Right hindlimb (tissue), 1 donor: ENCODE measurements at regions not wholly inside any gene's neighbourhood (a gene's known extent, or its start where the extent isn't known, plus 50 kb on each side); places are given as distances from the start of the nearest gene placed in this dataset.
A peak's percentile ranks its signal among the peaks of the same experiment; 100 is the strongest.

Experiments
- DNase-seq: peaks from one replicate; pipeline ENCODE4 v3.0.0-alpha.2; 2018

DNA sequence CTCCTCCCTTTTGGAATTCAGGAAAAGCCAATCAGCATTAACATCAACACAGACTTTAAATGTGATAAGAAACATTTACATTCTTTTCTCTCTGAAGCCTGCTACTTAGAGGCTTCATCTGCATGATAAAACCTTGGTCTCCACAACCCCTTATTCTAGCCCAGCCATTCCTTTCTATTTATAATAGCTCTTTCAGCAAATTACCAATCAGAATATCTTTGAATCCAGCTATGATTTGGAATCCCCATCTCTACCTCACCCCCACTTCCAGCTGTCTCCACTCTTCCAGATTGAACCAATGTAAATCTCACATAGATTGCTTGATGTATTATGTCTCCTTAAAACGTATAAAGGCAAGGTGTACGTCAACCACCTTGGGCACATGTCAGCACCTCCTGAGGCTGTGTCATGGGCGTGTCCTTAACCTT lies 139.7 kb downstream of the TUSC7 start:
- no peak for DNase-seq

DNA sequence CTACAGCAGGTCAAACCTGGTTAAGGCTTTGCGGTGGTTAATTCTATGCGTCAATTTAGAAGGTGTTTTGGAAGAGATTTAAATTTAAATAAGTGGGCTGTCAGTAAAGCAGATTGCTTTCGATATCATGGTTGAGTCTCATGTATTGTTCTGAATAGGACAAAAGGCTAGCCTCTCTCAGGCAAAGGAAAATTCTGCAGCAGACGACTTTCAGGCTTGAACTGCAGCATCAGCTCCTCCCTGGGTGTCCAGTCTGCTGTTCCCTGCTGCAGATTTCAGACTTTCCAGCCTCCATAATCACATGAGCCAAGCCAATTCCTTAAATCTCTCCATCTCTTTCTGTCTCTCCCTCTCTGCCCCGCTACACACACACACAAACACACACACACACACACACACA lies 143.2 kb downstream of the TUSC7 start:
- no peak for DNase-seq

DNA sequence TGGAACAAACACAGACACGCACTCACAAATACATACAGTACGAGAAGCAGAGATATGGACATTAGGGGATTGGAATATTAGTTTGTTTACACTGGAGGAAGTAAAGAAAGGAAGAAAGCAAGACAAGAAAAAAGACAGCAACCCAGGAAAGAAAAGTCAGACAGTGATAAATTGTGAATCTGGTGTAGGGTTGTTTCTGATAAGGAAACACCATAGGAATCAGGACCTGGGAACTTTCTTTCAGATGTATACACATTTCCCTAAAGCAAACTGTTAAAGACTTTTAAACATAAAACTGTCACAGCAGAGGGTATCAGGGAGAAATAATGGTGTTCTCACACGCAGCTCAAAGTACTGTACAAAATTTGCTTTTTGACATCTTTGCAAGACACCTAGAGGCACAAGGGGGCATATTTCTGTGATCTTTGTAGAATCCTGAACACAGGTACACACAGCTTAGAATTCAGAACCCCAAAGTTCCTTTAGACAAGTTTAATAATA lies 153.7 kb downstream of the TUSC7 start:
- no peak for DNase-seq

DNA sequence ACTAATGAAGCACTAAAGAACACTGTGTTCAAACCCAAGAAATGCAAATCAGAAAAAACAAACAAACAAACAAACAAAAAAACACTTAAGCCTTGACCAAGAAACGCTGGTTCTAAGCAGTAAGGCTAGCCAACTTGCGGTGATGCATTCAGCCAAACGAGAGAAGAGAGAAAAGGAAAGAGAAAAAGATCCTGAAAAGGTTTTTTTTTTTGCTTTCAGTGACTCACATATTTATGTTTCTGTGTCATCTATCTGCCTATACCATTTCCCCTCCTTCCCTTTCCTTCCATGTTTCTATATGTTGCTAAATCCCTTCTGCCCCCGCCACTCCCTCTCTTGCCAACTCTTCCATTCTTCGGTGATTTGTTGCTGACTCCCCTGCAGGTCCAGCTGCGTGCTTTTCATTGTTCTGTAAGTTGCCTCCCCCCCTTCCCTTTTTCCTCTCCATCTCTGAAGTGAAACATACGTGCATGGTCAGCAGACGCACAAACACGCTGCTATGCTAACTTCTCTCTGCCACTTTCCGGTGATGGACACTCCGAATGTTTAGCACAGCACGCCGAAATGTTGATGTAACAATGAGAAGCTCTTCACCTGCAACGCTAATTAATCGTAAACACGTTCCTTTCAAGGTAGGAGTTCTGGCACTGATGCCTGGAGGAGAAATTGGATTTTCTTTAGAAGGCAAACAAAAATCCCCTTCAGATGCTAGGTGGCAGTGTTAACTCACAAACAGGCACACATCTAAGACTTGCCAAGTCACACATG lies 154.4 kb downstream of the TUSC7 start:
- peak; percentile 39 for DNase-seq

DNA sequence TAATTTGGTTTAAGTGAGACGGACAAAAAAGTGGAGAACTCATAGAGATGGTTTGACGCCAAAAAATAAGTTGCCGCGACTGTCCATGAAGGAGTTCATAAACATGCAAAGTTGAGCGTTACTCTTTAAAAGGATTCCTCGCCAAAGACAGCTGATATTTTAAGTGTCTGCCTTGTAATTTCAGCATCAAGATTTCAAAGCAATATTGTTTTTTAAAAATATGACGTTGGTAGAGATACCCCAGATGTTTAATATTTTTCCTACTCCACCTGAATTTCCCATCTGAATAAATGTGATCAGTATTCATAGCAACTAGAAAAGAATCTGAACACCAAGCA lies 155.0 kb downstream of the TUSC7 start:
- no peak for DNase-seq

DNA sequence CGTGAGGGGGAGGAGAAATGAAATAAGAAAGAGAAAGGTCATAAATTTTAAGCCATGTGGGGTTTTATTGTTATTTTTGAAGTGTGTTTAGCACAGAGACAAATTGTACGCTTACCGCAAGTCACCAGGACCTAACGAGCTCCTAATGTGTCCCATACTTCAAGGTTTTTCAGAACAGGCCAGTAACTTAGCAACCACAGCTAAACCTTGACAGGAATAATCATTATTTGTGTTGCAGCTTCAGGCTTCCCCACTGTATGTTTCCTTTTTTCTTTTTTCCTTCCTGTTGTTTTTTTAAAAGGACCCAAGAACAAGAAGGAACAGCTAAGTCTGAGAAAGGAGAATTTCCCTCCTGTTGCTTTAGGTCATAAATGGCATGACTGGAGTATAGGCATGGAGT lies 160.8 kb downstream of the TUSC7 start:
- no peak for DNase-seq

DNA sequence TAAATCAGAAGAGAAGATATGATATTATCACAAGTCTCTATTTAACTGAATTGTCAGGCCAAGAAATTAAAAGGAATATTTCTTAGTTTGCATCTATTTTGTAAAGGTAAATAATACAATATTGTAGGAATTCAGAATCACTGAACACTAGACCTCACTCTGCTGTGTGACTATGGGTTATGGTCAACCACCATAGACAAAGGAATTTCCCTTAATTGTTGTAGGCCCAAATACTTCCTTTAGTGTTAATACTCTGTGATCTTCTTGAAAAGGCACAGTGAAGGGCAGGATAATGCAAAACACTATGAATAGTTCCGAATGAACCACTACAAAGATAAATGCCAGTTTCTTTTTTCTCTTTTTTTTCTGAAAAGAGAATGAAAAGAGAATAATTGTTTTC lies 162.3 kb downstream of the TUSC7 start:
- no peak for DNase-seq

DNA sequence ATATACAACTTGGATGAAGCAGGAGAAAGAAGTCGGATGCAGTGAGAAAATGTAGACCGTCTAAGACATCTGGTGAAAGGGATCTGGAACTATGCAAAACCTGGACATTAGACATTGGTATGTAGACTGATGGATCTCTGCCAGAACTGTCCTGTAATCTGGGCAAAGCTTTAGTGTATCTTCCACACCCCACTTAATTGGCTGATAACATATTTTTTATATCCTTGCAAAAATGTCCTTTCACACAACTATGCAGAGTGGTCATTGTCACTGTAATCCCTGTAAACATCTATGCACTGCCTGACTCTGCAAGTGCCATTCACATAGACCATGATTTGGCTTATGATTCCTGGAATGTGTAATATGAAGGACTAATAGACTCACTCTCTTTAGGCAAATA lies 163.1 kb downstream of the TUSC7 start:
- no peak for DNase-seq

DNA sequence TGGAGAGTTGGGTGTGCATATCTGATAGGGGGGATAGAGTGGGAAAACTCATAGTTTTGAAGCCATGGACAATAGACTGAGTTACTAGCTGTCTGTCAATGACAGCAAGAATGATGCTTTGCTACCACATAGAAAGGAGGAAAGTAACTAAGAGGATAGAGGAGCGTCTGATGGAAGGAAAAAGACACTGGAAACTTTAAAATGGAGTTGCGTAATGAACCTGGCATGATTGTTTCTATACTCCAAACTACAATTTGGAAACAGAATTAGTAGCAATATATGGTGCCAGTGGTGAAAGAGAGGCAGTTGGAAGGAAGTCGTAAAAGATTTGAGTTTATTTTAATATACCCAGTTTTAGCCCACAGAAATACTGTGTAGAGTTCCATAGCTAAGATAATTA lies 163.6 kb downstream of the TUSC7 start:
- no peak for DNase-seq

DNA sequence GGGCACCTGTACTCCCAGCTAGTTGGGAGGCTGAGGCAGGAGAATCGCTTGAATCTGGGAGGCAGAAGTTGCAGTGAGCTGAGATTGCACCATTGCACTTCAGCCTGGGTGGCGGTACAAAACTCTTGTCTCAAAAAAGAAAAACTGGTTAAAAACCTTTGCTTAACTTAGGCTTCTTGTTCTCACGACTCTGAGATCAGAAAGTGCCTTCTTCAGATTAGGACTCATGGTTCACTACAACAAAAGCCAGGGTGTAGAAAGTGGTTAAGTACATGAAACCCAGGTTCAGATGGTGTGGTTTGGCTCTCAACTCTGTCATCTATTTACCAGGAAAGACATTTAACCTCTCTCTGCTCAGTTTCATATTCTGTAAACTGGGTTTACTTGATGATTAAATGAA lies 168.4 kb downstream of the TUSC7 start:
- no peak for DNase-seq

DNA sequence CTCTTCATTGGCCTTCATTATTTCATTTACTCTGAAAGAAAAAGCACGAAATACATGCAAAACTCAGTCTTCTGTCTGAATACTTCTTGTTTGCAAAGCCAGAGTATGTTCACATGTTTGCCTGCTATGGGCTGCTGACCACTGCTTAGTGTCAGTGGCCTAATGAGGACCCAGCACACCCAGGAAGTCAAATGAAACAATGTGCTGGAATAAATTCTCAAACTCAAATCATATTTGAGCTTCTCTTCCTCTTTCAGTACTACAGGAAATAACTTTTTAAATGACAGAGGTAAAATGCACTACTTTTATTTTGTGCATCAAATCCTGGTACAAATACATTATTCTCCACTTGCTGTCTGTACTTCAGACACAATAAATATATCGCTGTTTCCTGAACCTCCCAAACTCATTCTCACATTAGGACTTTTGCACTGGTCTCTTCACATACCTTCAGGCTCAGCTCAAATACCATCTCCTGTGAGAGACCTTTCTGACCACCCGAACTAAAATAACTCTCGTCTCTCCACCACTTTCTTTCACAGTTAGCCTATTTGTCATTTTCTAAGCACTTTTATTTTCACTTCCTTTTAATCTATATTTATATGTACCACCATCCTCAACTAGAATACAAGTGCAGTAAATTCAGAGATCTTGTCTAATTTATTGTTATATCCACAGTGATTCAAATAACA lies 176.8 kb downstream of the TUSC7 start:
- DNase-seq, result no peak

DNA sequence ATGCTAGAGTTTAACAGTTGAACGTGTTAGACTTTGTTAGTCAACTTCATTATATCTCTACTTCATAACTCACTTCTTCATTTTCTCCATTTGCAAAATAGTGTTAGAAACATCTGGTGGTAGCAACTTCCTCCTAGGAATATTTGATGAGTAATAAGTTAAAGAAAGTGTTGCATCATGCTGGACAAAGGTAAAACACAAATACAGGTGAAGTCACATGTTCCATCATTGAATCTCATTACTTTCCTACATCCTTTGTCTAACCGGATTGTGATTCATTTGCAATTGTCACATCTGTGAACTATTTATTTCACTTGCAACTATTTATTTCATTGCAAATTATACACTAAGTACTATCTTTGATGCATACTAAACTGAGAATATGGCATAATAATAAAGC lies 186.5 kb downstream of the TUSC7 start:
- DNase-seq, result no peak

DNA sequence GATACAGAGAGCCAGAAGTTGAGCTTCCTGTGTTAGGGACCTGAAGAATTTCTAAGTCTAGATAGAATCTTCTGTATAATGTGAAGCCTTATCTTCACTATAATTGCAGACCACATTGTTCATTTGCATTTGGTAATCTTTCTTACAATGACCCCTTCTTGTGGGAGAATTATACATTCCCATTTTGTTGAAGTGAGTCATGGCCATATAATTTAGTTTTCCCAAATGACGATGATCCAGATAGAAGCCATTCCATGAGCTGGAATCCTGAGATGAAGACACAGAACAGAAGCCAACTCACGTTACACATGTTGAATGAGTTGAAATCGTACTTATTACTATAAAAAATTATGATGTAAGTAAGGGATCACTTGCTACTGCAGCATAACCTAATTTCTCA lies 187.8 kb downstream of the TUSC7 start:
- DNase-seq, result no peak

DNA sequence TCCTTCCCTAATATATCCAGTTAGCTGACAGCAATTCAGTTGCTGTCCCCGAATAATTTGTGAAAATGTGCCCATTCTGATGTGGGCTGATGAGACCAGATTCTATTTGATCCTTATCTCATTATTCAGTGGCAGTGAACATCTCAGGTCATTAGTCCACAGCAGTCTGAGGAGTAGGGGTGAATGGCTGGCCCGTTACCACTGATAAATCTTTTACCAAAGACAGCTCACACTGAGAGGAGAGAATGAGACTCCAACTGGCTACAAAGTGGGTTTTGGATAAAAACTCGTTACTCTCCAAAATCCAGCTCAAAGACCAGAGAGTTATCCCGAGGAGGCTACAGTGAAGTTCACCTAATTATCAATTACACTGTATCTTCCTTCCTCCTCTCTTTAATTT lies 189.7 kb downstream of the TUSC7 start:
- no peak for DNase-seq

DNA sequence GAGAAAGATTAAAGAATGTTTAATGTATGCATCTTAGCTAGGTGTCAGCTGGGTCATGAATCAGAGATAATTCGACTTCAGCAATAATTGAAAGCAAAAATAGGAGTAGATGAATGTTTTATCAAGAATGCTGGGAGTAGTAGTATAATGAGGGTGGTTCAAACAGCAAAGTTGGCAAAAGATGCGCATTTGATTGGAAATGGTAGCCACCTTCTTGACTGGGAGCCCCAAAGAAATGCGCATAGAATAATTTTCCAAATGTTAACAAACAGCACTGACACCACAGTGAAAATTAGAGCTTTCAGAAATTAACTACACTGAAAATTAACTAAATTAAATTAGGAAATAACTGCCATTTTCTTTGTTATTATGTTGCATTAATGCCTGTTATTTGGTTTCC lies 195.8 kb downstream of the TUSC7 start:
- DNase-seq, result no peak

DNA sequence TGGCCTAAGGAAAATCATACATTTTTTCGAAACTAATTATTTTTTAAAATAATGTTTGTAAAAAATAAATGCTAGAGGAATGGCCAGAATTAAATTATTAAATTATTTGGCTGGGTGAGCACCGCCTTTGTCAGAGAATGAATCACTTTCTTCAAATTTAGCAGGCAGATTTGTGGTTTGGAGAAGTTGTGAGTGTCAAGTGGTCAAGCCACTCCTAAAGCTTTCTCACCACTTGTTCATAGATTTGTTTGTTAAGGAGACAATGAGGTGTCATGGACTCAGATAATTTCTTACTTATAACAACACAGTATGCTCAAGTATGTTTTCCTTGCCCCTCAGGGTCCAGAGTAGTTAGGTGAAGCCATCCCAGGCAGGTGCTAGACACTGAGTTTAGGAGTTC lies 196.2 kb downstream of the TUSC7 start:
- DNase-seq, result no peak

DNA sequence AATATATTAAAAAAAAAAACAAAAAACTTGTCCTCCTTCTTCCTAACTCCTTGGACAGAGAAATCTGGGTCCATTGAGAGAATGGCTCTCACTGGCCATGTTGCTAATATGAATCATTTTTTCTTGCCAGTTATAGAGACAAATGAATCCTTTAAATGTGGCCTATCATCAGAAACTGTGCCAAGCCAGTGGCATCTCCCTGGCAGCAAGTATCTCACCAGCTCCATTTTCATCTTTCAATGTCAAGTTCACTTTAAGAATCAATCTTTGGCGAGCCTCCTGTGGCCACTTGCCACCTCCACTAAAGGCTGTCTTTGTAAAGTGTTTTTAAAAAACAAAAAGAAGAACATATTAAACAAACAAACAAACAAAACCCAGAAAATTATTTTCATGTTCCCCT lies 202.5 kb downstream of the TUSC7 start:
- no peak for DNase-seq

DNA sequence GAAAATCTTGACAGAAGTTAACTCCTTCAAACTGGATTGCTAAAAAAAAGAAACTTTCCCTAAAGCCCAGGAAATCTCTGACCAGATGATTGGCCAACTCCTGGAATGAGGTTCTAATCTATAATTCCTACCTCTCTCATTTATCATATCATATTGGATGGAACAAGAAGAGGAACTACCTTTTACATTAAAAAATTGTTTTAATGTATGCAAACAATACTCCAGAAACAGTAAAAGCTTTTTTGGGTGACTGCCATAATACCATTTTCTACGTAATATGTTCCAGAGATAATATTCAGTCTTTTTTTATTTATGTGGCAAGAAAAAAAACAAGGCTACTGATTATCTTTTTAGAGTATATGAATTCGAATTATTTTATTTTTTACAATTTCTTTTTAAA lies 204.4 kb downstream of the TUSC7 start:
- no peak for DNase-seq

DNA sequence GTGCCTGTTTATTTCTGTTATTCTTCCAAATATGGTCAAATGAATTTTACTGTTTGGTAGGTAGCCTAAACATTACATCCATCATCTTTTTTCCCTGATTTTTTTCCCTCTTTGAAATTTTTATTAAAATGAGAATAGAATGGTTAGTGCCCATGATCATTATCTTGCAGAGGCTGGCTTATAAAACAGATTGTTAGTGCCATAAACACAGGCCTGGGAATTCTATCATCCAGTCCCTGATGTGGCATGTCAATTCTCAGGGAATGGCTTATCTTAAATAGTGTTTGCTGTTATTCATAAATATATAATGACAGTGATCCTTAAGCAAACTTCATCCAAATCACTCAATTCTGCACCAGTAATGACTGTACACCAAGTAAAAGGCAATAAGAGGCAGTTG lies 207.3 kb downstream of the TUSC7 start:
- DNase-seq, result no peak

DNA sequence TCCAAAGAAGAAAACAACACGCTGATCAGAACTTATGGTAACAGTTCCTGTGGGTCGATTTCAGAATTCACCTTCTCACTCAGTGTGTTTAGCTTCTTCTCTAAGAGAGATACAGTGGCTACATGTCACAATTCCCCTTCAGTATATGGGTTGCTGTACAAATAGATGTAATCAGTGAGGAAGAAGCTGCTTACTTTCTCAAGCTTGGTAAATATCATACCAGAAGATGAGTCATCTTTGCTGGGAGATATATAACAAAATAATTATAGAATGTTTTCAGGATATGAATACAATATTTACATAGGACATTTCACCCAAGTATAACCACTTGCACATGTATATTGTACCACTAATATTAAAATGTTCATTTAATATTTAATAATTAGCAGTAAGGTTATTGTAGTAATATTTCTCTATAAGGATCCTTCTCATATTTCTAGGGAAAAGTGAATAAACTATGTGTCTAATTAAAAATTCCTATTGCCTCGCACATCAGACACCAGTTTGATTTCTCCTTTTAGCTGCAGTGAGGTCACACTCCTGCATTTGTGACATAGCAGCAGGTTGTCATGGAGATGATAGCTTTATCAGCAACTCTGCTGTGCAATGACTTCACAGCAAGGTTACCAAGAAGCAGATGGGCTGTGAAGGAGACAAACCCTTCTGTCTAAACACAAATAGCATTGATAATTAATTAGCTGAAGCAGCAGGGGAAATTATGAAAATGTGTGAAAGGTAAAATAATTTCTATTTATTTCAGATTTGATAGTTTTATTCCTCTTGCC lies 211.4 kb downstream of the TUSC7 start:
- DNase-seq, result no peak

DNA sequence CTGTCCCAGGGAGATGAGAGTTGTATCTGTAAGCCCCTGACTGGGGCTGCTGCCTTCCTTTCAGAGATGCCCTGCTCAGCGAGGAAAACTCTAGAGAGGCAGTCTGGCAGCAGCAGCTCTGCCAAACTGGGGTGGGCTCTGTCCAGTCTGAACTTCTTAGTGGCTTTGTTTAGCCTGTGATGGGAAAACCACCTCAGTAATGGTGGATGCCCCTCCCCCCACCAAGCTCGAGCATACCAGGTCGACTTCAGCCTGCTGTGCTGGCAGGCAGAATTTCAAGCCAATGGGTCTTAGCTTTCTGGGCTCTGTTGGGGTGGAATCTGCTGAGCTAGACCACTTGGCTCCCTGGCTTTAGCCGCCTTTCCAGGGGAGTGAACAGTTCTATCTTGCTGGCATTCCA lies 218.3 kb downstream of the TUSC7 start:
- DNase-seq, result no peak

DNA sequence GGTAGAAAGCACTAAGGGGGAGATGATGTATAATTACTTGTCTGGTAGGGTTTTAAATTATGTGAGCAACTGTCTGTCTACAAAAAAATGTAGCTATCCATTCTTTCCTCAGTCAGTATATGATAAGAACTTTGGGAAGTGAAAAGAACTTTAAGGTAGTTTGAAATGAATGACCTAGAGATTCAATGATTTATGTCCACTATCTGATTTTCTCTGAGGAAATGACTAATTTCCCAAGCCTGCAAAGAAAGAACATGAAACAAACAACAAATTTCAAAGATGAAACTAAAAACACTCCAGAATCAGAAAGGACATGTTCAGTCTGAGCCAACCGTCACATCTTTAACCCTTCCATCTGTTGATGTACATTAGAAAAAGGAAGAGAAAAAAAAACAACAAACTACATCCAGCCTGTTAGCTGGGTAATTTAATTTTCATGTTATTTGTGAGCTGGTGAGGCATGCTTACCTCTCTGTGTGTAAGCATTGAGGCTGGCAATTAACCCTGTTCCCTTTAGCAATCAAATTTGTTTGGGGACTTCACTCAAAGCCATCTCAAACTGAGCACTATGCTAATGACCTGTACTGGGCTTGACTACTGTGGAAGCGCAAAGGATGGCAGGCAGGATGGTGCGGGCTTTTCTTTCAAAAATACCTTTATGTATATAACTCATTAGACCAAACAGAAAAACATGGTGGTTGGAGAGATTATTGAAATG lies 220.1 kb downstream of the TUSC7 start:
- DNase-seq, result no peak

DNA sequence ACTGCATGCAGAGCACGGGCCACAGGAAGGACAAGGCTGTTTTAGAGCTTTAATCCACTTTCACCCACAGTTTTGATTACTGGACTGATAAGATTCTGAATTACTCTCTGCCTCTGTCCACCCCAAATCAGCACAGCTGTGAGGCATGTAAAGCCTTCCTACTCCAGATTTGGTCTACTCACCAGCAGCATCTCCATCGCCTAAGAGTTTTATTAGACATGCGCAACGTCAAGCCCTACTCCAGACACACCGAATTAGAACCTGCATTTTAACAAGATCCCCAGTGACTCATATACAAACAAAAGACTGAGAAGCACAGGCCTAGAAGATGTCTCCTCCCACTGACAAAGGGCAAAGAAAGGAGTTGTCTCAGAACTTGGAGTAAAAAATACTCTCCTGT lies 221.2 kb downstream of the TUSC7 start:
- no peak for DNase-seq
